ENCODE measurements at regions not wholly inside any gene's neighbourhood (a gene's known extent, or its start where the extent isn't known, plus 50 kb on each side); places are given as distances from the start of the nearest gene placed in this dataset.

- CTCF ChIA-PET (ENCODE audit: partially characterized antibody), result no interaction called here
- no peak for DNase-seq (ENCODE audit: low read depth in 1 of 2, low spot score in 2 of 2)
- no peak for FAIRE-seq
These were observed 424.4 kb upstream of the FAM241A start for GRCh38 chr4:111720866-111721265.

More at GRCh38 chr4:111720866-111721265, 424.4 kb upstream of the FAM241A start:
- H3K79me2 ChIP-seq (ENCODE audit: control insufficient read depth in 1 of 2, insufficient read depth in 2 of 2, low read length in 2 of 2), result no peaks in the 10 kb centered on the region
- H3K14ac ChIP-seq (ENCODE audit: insufficient read length), result no peak overlapping the region
- H3K56ac ChIP-seq (replicated peaks; ENCODE audit: insufficient read length, low read depth, low read length), result no peak overlapping the region
- WGBS, 2 experiments (ENCODE audit: extremely low coverage in 1 of 2, insufficient coverage in 1 of 2, insufficient read length in 1 of 2, insufficient replicate concordance in 2 of 2, low coverage in 1 of 2, low lambda C conversion rate in 2 of 2, missing lambda C conversion rate in 1 of 2), result 94% methylated on average over 4 of the region's 4 CpGs; no CpG with 5 or more reads in 1 of the 2 experiments
- TF ChIP-seq SRF (IDR thresholded peaks at IDR 0.05; ENCODE audit: low read depth, low read length) (no peak), TAF7 (optimal IDR thresholded peaks at IDR 0.05; ENCODE audit: borderline replicate concordance, low read depth, low read length) (no peak), EZH2 (IDR thresholded peaks at IDR 0.05; ENCODE audit: low read depth, low read length, severe bottlenecking) (no peak), CHD2 (IDR thresholded peaks at IDR 0.05; ENCODE audit: low read length) (no peak), YY1 (IDR thresholded peaks at IDR 0.05; ENCODE audit: low read depth, low read length) (no peak)
- no peak overlapping the region for H3K9ac ChIP-seq (replicated peaks in 1 of 4; ENCODE audit: extremely low read depth in 1 of 4, low read depth in 3 of 4, low read length in 3 of 4)
- no peak overlapping the region for H3K4me2 ChIP-seq (ENCODE audit: insufficient read depth in 1 of 2, low read depth in 2 of 2, low read length in 2 of 2)
- H3K23ac ChIP-seq (ENCODE audit: insufficient read length), result no peak overlapping the region
- no peaks in the 10 kb centered on the region for H3K9me3 ChIP-seq (ENCODE audit: insufficient read depth in 2 of 2, low read depth in 1 of 2, low read length in 1 of 2)
- H2BK5ac ChIP-seq (ENCODE audit: low read depth, low read length), result no peak overlapping the region
- H2BK20ac ChIP-seq (ENCODE audit: low read length), result no peak overlapping the region
- no peak overlapping the region for H4K8ac ChIP-seq (ENCODE audit: extremely low read depth, insufficient read depth, low read length)
- H2BK120ac ChIP-seq (replicated peaks; ENCODE audit: low read depth, low read length), result no peak overlapping the region
- H3K27me3 ChIP-seq (replicated peaks in 1 of 4; ENCODE audit: control insufficient read depth in 3 of 4, extremely low read depth in 1 of 4, insufficient read depth in 3 of 4, low read length in 3 of 4), result no peaks in the 10 kb centered on the region
- no peaks in the 10 kb centered on the region for H3K36me3 ChIP-seq (ENCODE audit: control insufficient read depth in 2 of 4, insufficient read depth in 4 of 4, low read length in 3 of 4)
- no peaks in the 10 kb centered on the region for H3K23me2 ChIP-seq (ENCODE audit: low read depth, low read length)
- H4K5ac ChIP-seq (ENCODE audit: insufficient read length, low read depth, low read length), result no peak overlapping the region
- H3K4ac ChIP-seq (replicated peaks; ENCODE audit: insufficient read length, low read depth, low read length), result no peak overlapping the region
- no peak overlapping the region for H3K27ac ChIP-seq (ENCODE audit: low read depth, low read length)
- no peak overlapping the region for H2AK5ac ChIP-seq (ENCODE audit: low read depth, low read length)
- POLR2A ChIA-PET (ENCODE audit: partially characterized antibody), result interaction anchor here (0.6 kb wide), 1 partner anchor 119 kb away, joined by 3 read pairs; no protein-coding TSS in a partner anchor
- no peaks in the 10 kb centered on the region for H3K79me1 ChIP-seq (ENCODE audit: low read depth, low read length)
- no peaks in the 10 kb centered on the region for H4K20me1 ChIP-seq (replicated peaks in 1 of 2; ENCODE audit: control insufficient read depth in 1 of 2, insufficient read depth in 2 of 2, low read length in 2 of 2)
- H3K18ac ChIP-seq (ENCODE audit: extremely low read depth, low read length), result no peak overlapping the region
- no peak overlapping the region for H2BK12ac ChIP-seq (ENCODE audit: low read depth, low read length)
- no peak overlapping the region for H2BK15ac ChIP-seq (ENCODE audit: low read length)
- H4K91ac ChIP-seq (replicated peaks; ENCODE audit: insufficient read length, low read length), result no peak overlapping the region
- 0 out of 2 replicates have a peak overlapping the region, but pooled peaks have one; percentile 44 for H2AFZ ChIP-seq (ENCODE audit: low read length)
- H3K4me1 ChIP-seq (replicated peaks in 1 of 4; ENCODE audit: control insufficient read depth in 3 of 4, insufficient read depth in 4 of 4, low read length in 3 of 4), result no peaks in the 10 kb centered on the region
- H3K4me3 ChIP-seq (ENCODE audit: extremely low read depth in 1 of 4, insufficient read depth in 2 of 4, low read depth in 3 of 4, low read length in 4 of 4), result no peak overlapping the region
